Activated CD4-positive, alpha-beta T cell treated with anti-CD3 and anti-CD28 coated beads, Interleukin-10, Interleukin-2, amounts not matched to agents 100 ng/mL and 50 ng/mL, durations not matched to agents 16 hours and 8 hours (primary cell): ENCODE measurements at regions not wholly inside any gene's neighbourhood (a gene's known extent, or its start where the extent isn't known, plus 50 kb on each side); places are given as distances from the start of the nearest gene placed in this dataset.

ENCODE experiments used
- DNase-seq: peaks from one replicate; pipeline ENCODE4 v3.0.0-alpha.2; 2020

- no peak for DNase-seq
Observed at GRCh38 chr6:1554141-1554475, 55.6 kb upstream of the FOXC1 start.

GRCh38 chr6:1554476-1555310, 55.0 kb upstream of the FOXC1 start:
- peak; percentile 65 for DNase-seq

- DNase-seq = no peak
Observed at GRCh38 chr6:1558388-1558787, 51.3 kb upstream of the FOXC1 start.
